ENCODE measurements at regions not wholly inside any gene's neighbourhood (a gene's known extent, or its start where the extent isn't known, plus 50 kb on each side); places are given as distances from the start of the nearest gene placed in this dataset.

DNA sequence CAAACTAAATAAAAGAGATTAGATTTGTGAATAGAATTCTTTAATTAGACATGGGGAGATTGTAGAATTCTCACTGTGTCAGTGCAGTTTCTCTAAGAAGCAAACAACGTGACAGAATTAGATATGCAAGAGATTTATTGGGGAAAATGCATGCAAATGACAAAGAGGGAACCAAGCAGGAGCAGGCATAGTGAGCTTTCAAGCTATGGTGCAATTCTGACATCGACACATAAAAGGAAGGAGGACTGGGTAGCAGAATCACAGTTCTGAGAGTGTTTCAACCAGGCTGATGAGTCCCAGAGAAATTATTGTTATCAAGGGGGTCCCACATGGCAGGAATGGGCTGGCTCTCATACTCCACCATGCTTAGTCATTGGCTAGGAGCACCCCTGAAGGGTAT, 338.4 kb downstream of the FIGN start:
- TF ChIP-seq EZH2 (IDR thresholded peaks at IDR 0.05; ENCODE audit: borderline replicate concordance, low read length) (no peak), CTCF (IDR thresholded peaks at IDR 0.05; ENCODE audit: low read length) (no peak)

Measured in OCI-LY1 (cell line).